HCT116 (cell line): ENCODE measurements at regions not wholly inside any gene's neighbourhood (a gene's known extent, or its start where the extent isn't known, plus 50 kb on each side); places are given as distances from the start of the nearest gene placed in this dataset.

ENCODE experiments used
- CEBPB ChIP-seq: IDR thresholded peaks from 2 replicates; pipeline ENCODE4 v1.6.1; 2012; ENCODE audit warnings: low read depth
- EZH2 ChIP-seq: fragments of 200-600 bp; sonication (generic); IDR thresholded peaks from 2 replicates; pipeline ENCODE4 v1.6.1; 2017; ENCODE audit warnings: antibody characterized with exemption, mixed run types
- FOSL1 ChIP-seq: IDR thresholded peaks from 2 replicates; pipeline ENCODE4 v1.6.1; 2012; ENCODE audit warnings: low read depth
- POLR2A ChIP-seq: IDR thresholded peaks from 2 replicates; pipeline ENCODE4 v1.7.0; 2011; ENCODE audit warnings: borderline replicate concordance; ENCODE audit not compliant: insufficient read depth, insufficient read length; ENCODE audit errors: extremely low read depth
- SRF ChIP-seq: IDR thresholded peaks from 2 replicates; pipeline ENCODE4 v1.6.1; 2012; ENCODE audit warnings: low read depth
- TF ChIP-seq, protein P1 (sequence below), 3 experiments: fragments of 200-600 bp in 1 of 3; sonication (generic) in 1 of 3; IDR thresholded peaks in 2 of 3; conservative IDR thresholded peaks in 1 of 3; 2 replicates each; pipeline ENCODE4 v1.5.1; 2012 to 2017; ENCODE audit warnings: low read depth in 2 of 3, low read length in 2 of 3, antibody characterized with exemption in 1 of 3, borderline replicate concordance in 1 of 3, control low read depth in 1 of 3, mild to moderate bottlenecking in 1 of 3, mixed read lengths in 1 of 3, mixed run types in 1 of 3, moderate library complexity in 1 of 3; ENCODE audit not compliant: insufficient read depth in 1 of 3
- TF ChIP-seq, protein P2 (sequence below): IDR thresholded peaks from 2 replicates; pipeline ENCODE4 v1.6.1; 2012; ENCODE audit warnings: low read depth

DNA sequence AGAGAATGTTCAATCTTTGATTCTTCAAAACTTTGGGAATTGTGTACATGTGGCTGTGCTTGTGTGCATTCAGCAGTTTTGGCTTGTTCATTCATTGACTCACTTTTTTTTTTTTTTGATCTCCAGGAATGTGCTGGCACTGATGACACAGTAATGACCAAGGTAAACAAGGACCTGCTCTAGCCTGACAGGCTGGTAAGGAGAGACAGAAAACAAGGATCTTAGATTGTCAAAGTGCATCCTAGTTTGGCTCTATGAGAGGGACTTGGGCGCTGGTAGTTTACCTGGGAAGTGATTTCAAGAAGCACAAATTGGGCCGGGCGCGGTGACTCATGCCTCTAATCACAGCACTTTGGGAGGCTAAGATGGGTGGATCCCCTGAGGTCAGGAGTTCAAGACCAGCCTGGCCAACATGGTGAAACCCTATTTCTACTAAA lies 233.1 kb upstream of the WSCD1 start:
- TF ChIP-seq, protein P1, sequence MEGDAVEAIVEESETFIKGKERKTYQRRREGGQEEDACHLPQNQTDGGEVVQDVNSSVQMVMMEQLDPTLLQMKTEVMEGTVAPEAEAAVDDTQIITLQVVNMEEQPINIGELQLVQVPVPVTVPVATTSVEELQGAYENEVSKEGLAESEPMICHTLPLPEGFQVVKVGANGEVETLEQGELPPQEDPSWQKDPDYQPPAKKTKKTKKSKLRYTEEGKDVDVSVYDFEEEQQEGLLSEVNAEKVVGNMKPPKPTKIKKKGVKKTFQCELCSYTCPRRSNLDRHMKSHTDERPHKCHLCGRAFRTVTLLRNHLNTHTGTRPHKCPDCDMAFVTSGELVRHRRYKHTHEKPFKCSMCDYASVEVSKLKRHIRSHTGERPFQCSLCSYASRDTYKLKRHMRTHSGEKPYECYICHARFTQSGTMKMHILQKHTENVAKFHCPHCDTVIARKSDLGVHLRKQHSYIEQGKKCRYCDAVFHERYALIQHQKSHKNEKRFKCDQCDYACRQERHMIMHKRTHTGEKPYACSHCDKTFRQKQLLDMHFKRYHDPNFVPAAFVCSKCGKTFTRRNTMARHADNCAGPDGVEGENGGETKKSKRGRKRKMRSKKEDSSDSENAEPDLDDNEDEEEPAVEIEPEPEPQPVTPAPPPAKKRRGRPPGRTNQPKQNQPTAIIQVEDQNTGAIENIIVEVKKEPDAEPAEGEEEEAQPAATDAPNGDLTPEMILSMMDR (IDR thresholded peaks at IDR 0.05 in 2 of 3, conservative IDR thresholded peaks at IDR 0.05 in 1 of 3; ENCODE audit: borderline replicate concordance in 1 of 3, insufficient read depth in 1 of 3, low read depth in 2 of 3, low read length in 2 of 3) = no peak
- TF ChIP-seq FOSL1 (peak; percentile 70), CEBPB (peak; percentile 11; the same call in 1 of the 2 replicates), POLR2A (no peak), SRF (no peak), EZH2 (no peak)
- TF ChIP-seq, protein P2, sequence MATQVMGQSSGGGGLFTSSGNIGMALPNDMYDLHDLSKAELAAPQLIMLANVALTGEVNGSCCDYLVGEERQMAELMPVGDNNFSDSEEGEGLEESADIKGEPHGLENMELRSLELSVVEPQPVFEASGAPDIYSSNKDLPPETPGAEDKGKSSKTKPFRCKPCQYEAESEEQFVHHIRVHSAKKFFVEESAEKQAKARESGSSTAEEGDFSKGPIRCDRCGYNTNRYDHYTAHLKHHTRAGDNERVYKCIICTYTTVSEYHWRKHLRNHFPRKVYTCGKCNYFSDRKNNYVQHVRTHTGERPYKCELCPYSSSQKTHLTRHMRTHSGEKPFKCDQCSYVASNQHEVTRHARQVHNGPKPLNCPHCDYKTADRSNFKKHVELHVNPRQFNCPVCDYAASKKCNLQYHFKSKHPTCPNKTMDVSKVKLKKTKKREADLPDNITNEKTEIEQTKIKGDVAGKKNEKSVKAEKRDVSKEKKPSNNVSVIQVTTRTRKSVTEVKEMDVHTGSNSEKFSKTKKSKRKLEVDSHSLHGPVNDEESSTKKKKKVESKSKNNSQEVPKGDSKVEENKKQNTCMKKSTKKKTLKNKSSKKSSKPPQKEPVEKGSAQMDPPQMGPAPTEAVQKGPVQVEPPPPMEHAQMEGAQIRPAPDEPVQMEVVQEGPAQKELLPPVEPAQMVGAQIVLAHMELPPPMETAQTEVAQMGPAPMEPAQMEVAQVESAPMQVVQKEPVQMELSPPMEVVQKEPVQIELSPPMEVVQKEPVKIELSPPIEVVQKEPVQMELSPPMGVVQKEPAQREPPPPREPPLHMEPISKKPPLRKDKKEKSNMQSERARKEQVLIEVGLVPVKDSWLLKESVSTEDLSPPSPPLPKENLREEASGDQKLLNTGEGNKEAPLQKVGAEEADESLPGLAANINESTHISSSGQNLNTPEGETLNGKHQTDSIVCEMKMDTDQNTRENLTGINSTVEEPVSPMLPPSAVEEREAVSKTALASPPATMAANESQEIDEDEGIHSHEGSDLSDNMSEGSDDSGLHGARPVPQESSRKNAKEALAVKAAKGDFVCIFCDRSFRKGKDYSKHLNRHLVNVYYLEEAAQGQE = no peak
